AG08395 (cell line): ENCODE measurements at regions not wholly inside any gene's neighbourhood (a gene's known extent, or its start where the extent isn't known, plus 50 kb on each side); places are given as distances from the start of the nearest gene placed in this dataset.
"Not testable (repeated sequence)": the region's sequence is repeated elsewhere in the genome, so short reads cannot be mapped to it uniquely, and the experiment has no call there.

Experiments
- DNase-seq: peaks from one replicate; pipeline ENCODE4 v3.0.0; 2012; ENCODE audit warnings: mixed read lengths, low spot score

DNA sequence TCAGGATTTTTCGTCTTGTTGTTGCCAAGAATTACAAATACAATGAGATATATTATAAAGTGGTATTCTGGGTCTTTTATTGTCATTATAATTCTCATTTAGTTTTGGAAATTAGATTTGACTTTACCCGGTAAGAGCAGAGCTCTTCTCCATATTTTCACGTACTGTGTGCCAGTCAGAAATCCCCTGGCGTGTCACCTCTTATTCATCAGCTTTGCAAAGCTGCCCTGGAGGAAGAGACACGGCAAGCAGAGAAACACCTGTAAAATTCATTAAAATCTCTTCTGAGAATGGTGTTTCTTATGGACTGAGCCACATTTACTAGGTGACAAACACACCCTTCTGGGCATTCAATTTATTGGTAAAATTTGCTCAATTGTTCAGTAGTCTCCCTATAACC is 440.4 kb downstream of the HINT1 start:
- DNase-seq: no peak

DNA sequence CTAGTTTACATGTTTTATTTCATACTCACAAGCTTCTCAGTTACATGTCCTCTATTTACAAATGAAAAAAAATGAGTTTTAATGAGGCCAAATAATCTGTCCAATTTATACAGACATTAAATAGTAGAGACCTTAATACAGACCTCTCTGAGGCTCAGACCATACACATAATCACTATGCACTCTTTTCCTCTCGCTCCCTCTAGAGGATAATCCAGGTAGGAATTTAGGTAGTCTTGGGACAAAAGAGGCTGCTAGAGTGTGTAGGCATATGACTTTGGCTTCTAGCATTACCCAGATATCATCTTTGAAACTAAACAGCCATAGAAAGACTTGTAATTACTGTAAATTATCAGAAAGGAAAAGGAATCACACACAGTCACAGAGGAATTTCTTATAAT is 444.7 kb downstream of the HINT1 start:
- peak; percentile 26 for DNase-seq

DNA sequence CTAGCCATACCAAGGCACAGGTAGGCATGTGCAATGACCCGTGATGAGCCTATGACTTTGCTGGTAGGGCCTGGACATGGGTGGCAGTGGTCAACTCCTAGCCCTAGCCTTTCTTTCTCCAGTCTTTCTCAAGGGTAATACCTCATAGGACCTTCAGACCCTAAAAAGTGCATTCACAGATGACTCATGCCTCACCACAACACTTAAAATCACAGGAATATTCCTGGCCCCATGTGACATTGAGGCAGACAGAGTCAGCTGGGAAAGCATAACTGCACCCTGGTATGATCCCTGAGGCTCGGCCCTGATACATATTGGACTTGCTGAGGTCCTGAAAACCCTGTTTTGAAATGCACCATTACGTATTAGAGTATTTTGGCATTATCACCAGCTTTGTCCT is 449.5 kb downstream of the HINT1 start:
- DNase-seq: no peak

DNA sequence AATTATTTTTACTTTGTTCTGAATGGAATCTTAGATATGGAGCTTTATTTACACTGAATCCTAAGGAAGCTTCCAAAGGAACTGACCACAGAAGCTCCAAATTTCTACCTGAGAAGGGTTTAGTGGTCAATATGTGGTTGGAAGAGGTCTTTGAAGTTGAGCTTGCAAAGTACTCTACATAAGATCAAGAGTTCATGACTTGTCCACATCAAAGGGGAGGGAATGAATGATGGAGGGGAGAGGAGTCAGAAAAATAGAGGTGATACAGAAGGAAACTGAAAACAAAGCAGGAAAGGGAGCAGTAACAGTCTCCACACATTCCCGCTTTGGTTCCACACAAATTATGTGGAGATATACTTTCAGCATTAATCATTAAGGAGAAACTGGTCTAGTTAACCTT is 450.9 kb downstream of the HINT1 start:
- DNase-seq: no peak

DNA sequence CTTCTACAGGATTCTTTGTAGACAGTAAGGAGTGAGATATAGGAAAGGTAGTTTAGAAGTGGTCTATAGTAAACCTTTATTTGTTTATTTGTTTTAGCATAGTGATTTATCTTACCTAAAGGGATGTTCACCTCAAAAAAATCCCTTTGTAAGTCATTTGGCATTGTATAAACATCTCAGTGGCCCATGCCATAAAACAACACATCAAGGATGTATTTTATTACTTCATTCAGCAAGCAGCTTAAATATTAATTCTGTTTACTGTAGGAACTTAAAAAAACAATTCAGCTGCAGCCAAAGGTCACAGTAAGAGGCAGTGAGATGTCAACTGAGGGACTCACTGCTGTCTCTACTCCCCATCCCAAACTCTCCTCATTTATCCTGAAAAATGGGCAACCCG is 452.7 kb downstream of the HINT1 start:
- DNase-seq: no peak

DNA sequence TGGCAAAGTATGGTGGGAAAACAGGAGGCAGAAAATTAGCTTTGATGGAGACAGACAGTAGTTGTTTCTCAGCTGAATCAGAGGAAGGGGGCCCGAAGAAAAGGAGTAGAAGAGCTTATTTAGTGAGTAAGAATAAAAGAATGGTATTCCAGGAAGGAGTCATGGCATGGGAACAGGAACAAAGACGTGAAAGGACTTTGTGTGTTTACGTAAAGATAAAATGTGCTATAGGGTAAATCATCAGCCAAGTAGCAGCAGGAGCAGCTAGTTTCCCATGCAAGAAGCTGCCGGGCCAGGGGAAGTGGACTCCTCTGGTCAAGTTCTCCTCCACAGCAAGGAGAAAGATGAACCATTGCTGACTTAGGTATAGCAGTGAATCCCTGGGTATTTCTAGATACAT is 454.5 kb downstream of the HINT1 start:
- DNase-seq: no peak

DNA sequence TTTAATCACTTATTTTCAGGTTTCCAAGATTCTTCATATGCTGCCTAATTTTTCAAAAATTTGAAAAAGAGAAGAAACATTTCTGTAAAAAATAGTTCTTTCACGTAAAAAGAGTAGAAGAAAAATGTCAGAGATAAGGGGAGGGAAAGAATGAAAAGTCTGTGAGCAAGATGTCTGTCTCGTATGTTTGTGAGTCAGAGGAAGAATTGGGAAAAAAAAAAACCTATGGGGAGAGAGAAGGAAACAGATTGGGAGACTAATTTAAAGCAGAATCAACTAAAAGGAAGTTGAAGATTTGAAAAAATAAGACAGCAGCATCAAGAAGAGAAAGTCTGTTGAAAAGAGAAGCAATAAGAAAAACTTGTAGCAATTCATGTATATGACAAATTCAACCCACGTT is 456.3 kb downstream of the HINT1 start:
- DNase-seq: no peak

DNA sequence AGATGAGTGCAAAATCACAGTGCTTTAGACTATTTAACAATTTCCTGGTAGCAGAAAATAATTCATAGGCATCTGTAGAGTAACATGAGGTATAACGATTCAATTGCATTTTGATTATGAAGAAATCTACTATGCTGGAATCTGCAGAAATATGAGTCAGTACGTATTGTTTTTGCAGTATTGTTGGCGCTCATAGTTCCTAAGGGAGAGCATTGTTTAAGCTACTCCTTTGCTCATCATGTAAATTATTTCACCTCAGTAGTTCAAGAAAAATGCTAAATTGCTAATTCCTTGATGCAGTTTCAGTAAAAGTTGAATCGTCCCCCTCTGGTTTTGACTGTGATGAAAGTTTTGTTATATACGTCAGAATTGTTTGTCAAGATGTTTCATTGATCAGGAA is 458.4 kb downstream of the HINT1 start:
- DNase-seq: no peak

DNA sequence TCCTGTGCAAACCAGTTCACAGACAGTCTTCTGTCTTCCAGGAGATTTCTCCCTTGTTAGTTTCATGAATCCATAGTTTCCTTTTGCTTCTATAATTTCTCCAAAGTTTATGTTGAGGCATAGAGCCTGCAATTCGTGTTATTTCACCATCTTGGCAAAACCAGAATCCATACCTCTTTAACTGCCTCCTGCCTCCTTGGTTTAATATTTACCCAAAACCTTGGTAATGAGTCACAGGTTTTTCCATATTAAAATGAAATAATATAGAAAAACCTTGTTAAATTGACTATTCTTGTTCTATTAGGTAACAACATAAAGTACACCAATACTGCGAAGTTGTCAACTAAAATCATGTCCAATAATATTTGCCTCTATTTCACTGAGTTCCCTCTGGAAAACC is 459.7 kb downstream of the HINT1 start:
- DNase-seq: no peak

DNA sequence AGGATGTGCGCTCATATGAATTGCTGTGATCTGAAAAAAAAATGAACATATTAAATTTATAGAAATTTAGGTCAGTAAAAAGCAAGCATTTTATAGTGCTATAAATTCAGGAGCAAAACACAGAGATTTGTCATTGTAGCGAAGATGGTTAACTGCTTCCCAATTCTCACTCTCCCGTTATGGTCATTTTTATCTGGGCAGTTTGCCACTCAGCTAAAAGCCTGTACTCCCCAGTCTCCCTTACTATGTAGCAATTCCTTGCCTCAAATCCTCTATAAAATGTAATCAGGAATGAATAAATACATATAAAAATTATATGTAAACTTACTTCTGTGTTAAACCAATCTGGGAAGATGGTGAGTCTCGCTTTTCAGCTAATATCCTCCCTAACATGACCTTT is 471.5 kb downstream of the HINT1 start:
- DNase-seq: no peak

DNA sequence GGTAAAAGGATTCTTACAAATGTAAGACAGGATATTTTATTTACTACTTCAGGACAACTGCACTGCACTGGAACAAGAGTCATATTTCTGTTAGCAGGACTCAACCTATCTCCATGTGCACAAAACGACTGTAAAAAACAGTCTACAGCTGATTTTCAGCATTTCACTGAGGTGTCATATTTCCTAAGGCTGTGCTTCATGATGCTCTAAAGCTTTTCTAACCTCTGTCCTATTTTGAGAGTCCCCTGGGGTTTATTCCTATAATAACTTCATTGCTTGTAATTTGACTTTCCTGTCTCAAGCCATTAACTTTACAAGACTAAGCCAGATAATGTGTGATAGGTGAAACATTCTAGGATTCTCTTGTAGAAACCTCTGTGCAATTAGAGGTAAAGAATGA is 472.3 kb downstream of the HINT1 start:
- no peak for DNase-seq

DNA sequence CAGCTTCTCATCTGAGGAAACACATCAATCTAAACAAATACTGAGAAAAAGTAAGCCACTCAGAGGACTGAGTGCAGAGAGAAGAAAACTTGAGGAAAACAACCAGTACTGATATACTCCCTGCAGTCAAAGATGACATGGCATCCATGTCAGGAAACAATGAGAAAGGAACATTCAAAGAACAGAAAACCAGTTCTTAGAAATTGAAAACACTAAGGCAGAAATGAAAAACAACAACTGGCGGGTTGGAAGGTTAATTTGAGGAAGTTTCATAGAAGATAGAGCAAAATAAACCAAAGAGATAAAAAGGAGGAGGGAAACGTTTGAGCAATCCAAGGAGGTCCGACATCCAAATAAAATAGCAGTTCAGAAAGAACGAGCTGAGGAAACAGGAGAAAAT is 475.2 kb downstream of the HINT1 start:
- no peak for DNase-seq

DNA sequence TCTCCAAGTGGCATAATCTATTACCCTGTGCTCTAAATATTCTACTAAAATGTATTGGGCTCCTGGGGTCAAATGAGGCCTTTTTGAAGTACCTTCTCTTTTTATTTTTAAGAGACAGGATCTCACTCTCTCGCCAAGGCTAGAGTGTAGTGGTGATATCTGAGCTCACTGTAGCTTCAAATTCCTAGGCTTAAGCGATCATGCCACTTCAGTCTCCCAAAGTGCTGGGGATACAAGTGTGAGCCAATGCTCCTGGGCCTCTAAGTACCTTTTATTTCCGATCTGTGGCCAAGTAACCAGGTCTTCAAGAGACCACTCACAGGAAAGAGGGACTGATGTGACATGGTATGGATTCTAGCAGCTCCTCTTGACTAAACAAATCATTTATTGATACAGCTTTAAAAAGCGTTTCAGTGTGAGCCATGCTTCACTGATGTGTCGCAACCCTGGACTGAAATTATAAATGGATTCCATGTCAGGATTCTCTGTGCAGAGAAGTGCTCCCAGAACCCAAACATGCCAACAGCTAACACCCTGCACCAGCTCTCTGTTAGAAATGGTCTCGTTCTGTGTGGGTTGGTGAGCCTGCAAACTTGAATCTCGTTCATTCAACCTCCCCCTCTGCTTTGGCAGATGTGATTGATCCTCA is 477.8 kb downstream of the HINT1 start:
- DNase-seq: no peak

DNA sequence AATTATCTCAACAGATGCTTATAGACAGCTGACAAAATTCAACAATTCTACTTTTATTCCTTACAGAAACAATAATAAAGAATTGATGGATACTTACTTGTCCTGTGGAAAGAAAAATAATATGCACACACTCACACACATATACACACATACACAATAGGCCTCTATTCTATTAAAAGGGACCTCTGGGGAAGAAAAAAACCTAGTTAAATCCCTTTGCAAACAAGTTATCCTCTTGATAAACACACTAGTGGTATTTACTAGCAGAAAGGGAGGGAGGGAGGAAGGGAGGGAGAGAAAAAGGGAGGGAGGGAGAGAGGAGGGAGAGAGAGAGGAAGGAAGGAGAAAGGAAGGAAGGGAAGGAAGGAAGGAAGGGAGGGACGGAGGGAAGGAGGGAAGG is 486.4 kb downstream of the HINT1 start:
- DNase-seq: no peak

DNA sequence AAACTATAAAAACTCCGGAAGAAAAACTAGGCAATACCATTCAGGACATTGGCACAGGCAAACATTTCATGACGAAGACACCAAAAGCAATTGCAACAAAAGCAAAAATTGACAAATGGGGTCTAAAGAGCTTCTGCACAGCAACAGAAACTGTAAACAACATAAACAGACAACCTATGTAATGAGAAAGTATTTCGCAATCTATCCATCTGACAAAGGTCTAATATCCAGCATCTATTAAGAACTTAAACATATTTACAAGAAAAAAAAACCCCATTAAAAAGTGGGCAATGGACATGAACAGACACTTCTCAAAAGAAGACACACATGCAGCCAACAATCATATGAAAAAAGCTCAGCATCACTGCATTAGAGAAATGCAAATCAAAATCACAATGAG is 498.6 kb downstream of the HINT1 start:
- DNase-seq: no peak

DNA sequence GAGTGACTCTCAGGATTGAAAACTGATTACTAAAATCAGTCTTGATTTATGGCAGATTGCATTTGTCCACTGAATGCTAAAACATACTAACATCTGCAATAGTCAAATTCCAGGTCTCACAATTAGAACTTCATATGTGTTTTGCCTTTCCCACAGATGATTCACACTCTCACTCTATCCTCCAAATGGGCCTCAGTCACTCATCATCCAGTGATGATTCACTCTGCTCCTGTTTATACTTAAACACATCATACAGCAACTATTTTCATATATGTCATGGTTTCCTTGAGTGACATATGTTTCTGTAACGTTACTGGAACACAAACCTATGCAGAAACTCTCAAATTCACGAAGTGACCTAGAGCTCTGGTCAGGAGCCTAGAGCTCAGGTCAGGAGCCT is 512.9 kb downstream of the HINT1 start:
- DNase-seq: peak; percentile 28

DNA sequence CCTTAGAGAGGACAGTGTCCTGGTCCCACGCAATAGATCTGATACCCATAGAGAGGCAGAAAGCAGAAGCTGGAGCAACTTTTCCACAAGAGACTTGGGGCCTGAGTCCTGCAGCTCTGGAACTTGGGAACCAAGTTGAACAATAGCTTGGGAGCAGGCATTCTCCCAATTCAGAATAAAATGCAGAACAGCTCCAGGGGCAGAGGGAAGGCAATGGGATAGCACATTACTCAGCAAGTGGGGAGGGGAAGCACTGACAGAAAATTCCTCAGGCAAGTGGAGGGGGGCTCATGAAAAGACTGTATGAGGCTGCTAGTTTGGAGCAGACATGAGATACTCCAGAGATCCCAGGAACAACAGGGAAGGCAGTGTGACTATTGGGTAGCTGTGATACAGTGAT is 513.6 kb downstream of the HINT1 start:
- DNase-seq: no peak

DNA sequence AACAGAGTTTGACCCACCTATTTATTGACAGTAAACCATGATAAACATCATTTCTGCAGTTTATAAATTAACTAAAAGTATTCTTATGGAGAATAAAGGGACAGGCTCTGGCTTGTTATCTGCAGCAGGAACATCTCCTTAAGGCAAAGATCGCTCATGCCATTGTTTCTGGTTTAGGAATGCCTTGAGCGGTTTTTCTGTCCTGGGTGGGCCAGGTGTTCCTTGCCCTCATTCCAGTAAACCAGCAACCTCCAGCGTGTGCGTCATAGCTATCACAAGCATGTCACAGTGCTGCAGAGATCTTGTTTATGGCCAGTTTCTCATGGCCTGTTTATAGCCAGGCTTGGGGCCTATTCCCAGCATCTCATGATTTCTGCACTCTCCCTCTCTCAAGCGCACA is 521.7 kb downstream of the HINT1 start:
- no peak for DNase-seq

DNA sequence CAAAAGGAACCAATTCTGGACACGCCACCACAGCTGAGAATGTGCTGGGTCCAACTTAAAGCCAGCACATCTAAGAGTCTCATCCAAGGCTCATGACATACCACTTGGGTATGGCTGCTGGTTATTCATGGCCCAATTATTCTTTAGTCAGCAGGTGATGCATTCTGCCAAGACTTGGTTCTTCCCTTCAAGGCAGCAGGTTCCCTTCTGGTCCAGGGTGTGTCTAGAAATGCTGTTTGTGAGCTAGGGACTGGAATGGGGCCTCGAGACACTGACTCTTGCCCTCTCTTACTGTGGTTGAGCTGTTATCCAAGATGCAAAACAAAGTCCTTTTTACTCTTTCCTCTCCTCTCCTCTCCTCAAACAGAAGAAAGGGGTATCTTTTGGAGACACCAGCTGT is 522.6 kb downstream of the HINT1 start:
- no peak for DNase-seq

DNA sequence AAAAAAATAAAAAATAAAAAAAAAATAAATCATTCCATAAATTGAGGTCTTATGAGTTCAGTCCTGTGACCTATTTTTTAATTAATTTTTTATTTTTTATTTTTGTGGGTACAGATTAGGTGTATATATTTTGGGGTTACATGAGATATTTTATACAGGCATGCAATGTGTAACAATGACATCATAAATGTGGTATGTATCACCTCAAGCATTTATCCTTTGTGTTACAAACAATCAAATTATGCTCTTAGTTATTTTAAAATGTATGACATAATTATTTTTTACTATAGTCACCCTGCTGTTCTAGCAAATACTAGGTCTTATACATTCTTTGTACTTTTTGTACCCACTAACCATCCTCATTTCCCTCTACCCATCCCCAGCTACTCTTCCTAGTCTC is 537.9 kb downstream of the HINT1 start:
- no peak for DNase-seq

DNA sequence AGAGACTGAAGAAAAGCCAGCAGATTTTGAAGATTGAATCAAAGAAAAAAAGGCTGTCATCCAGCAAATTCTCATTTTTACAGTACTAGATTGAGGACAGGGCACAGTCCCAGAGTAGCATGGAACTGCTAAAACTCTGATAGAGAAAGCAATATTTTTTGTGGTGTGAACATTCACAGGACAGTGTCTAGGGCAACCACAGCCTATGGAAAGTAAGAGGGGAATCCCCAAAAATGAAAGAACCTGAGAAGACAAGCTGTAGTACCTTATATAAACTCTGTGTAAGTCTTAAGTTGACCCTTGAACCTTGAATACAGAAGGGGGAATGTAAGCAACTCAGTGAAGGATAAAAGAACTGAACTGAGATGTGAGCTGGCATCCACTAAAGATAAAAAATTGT is 540.3 kb downstream of the HINT1 start:
- DNase-seq: no peak

DNA sequence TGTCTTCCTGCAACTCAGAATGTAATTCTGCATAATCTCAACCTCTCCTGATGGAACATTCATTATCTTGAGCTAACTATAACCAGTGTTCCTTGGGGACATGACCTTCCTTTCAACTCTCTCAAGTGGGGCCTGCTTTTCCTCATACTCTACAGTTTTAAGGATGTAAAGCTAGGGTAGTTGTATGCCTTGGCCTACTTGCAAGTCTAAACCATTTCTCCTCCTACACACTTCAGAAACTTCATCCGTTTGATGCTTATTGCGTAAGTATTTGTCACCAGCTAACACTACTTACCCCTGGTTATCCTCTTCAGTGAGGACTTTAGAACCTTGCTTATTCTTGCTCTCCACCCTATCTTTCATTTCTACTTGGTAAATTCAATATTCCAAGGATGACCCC is 548.9 kb downstream of the HINT1 start:
- DNase-seq: no peak

DNA sequence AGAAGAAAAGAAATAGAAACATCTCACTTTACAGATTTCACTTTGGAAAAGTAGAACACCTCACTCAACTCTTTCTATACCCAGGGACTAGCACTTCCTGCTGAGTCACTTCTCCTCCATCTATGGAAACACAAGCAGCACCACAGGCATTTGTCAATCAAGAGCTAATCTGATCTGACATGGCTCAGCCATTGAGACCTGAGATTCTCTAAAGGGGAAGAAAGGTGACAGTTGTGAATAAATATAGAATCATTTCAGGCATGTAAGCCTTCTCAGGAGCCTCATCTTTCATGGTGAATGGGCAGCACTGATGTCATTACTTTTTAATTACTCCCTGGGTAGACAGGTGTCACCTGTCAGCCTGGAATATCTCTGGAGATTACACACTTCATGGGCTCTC is 559.8 kb downstream of the HINT1 start:
- no peak for DNase-seq

DNA sequence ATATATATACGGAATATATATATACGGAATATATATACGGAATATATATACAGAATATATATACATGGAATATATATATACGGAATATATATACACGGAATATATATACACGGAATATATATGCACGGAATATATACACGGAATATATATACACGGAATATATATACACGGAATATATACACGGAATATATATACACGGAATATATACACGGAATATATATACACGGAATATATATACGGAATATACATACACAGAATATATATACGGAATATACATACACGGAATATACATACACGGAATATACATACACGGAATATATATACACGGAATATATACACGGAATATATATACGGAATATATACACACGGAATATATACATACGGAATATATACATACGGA is 568.4 kb downstream of the HINT1 start:
- not testable (repeated sequence) for DNase-seq

DNA sequence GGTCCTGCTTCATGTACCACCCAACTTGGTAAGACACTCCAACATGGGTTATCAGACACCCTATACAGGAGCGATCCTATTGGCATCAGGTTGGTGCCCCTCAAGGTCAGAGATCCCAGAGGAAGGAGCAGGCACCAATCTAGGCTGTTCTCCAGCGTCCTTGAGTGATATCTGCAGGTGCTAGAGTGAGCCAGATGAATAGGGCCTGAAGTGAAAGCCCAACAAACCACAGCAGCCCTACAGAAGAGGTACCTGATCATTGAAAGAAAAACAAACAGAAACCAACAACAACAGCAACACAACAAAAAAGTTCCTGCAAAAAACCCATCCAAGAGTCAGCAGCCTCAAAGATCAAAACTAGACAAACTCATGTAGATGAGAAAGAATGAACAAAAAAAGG is 584.8 kb downstream of the HINT1 start:
- no peak for DNase-seq
